Activated CD8-positive, alpha-beta T cell treated with anti-CD3 and anti-CD28 coated beads, Interleukin-2, amount 10 ng/mL, durations not matched to agents 7 days and 5 days (primary cell): ENCODE measurements at regions not wholly inside any gene's neighbourhood (a gene's known extent, or its start where the extent isn't known, plus 50 kb on each side); places are given as distances from the start of the nearest gene placed in this dataset.
"Not testable (repeated sequence)": the region's sequence is repeated elsewhere in the genome, so short reads cannot be mapped to it uniquely, and the experiment has no call there.

Source experiments
- ATAC-seq: fragments of 150-1000 bp; cut with Tn5 transposase; one replicate; pipeline ENCODE4 v1.10.0; 2021; ENCODE audit warnings: moderate library complexity
- CTCF ChIA-PET: fragments of 350-600 bp; sonication (Branson Sonifier 250); formaldehyde crosslinking; loops from one replicate; lab custom pipeline; 2021; ENCODE audit warnings: antibody characterized with exemption; lab: Charles Lee
- POLR2A ChIA-PET: fragments of 350-600 bp; sonication (Branson Sonifier 250); formaldehyde crosslinking; loops from one replicate; lab custom pipeline; 2021; ENCODE audit warnings: antibody characterized with exemption; lab: Charles Lee
- DNase-seq: peaks from one replicate; pipeline ENCODE4 v3.0.0-alpha.2; 2020
- H3K27ac Mint-ChIP-seq: one replicate; pipeline ENCODE4 v1.8.0; 2021; ENCODE audit warnings: mild to moderate bottlenecking, mixed read lengths
- H3K27me3 Mint-ChIP-seq: one replicate; pipeline ENCODE4 v1.8.0; 2021; ENCODE audit warnings: low read depth, mixed read lengths
- H3K36me3 Mint-ChIP-seq: one replicate; pipeline ENCODE4 v1.8.0; 2021; ENCODE audit warnings: low read depth, mixed read lengths
- H3K4me1 Mint-ChIP-seq: one replicate; pipeline ENCODE4 v1.8.0; 2021; ENCODE audit warnings: low read depth, mixed read lengths
- H3K4me3 Mint-ChIP-seq: one replicate; pipeline ENCODE4 v1.8.0; 2021; ENCODE audit warnings: mild to moderate bottlenecking, mixed read lengths
- H3K9me3 Mint-ChIP-seq: one replicate; pipeline ENCODE4 v1.8.0; 2022; ENCODE audit warnings: mixed read lengths; ENCODE audit not compliant: insufficient read depth

GRCh38 chr3:127073941-127074820 is 91.3 kb downstream of the PLXNA1 start:
- ATAC-seq (no peak), DNase-seq (no peak)
- H3K27me3 Mint-ChIP-seq, result no peaks in the 10 kb centered on the region
- no peak overlapping the region for H3K4me3 Mint-ChIP-seq
- no peak overlapping the region for H3K27ac Mint-ChIP-seq
- POLR2A ChIA-PET, result no interaction called here
- CTCF ChIA-PET, result no interaction called here
- H3K9me3 Mint-ChIP-seq, result no peaks in the 10 kb centered on the region
- no peaks in the 10 kb centered on the region for H3K36me3 Mint-ChIP-seq
- peaks cover 10% of the 10 kb centered on the region for H3K4me1 Mint-ChIP-seq

DNA sequence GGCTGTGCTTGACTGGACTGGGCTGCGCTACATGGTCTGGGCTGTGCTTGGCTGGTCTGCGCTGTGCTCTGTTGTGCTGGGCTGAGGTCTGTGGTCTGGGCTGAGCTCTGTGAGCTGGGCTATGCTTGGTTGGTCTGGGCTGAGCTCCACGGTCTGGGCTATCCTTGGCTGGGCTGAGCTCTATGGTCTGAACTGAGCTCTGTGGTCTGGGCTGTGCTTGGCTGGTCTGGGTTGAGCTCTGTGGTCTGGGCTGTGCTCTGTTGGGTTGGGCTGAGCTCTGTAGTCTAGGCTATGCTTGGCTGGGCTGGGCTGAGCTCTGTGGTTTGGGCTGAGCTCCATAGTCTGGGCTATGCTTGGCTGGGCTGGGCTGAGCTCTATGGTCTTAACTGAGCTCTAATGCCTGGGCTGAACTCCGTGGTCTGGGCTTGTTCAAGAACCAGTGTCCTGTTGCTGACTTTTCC is 92.0 kb downstream of the PLXNA1 start:
- H3K27ac Mint-ChIP-seq, result no peak overlapping the region
- peak; percentile 68 for ATAC-seq
- no peaks in the 10 kb centered on the region for H3K36me3 Mint-ChIP-seq

DNA sequence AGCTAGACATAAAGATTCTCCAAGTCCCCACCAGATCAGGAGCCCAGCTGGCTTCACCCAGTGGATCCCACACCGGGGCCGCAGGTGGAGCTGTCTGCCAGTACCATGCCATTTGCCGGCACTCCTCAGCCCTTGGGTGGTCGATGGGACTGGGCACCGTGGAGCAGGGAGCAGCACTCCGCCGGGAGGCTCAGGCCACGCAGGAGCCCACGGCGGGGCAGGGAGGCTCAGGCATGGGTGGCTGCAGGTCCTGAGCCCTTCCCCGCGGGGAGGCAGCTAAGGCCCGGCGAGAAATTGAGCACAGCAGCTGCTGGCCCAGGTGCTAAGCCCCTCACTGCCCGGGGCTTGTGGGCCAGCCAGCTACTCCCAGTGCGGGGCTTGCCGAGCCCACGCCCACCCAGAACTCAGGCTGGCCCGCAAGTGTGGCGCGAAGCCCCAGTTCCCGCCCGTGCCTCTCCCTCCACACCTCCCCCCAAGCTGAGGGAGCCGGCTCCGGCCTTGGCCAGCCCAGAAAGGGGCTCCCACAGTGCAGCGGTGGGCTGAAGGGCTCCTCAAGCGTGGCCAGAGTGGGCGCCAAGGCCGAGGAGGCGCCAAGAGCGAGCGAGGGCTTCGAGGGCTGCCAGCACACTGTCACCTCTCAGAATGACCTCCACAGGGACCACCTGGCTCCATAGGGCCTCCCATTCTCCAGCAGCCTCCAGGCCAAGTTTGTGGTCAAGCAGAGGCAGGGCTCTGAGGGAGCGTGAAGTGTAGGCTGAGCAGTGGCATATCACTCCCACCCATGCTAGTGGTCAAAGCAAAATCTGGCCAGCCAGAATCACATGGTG is 93.5 kb downstream of the PLXNA1 start:
- ATAC-seq, POLR2A ChIA-PET, CTCF ChIA-PET: not testable (repeated sequence)

More for the DNA sequence above, 92.0 kb downstream of the PLXNA1 start:
- ChIA-PET POLR2A (no interaction called here), CTCF (no interaction called here)
- Mint-ChIP-seq H3K4me3 (no peak overlapping the region), H3K4me1 (peaks cover 10% of the 10 kb centered on the region), H3K27me3 (no peaks in the 10 kb centered on the region), H3K9me3 (no peaks in the 10 kb centered on the region)
- peak; percentile 21 for DNase-seq

DNA sequence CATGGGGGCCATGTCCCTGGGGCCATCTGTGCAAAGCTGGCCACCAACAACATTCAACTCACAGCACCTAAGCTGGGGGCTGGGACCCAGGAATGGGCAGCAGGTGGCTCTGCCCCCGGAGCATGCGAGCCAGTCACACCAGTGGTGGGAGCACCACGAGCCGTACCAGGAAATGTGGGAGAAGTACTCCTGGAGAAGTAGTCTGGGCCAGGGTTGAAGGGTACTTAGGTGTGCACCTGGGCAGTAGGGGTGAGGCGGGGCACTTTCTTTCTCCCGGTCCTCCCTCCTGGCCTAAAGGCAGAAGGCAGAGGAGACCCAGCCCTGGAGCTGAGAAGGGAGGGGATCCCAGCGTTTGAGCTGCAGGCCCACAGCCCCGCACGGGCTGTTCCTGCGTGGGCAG is 94.2 kb downstream of the PLXNA1 start:
- ATAC-seq (no peak), DNase-seq (no peak)
- H3K27ac Mint-ChIP-seq, result no peak overlapping the region
- ChIA-PET POLR2A (no interaction called here), CTCF (no interaction called here)
- H3K4me3 Mint-ChIP-seq, result no peak overlapping the region
- H3K9me3 Mint-ChIP-seq, result no peaks in the 10 kb centered on the region
- peaks cover 10% of the 10 kb centered on the region for H3K4me1 Mint-ChIP-seq
- H3K27me3 Mint-ChIP-seq, result no peaks in the 10 kb centered on the region
- H3K36me3 Mint-ChIP-seq, result no peaks in the 10 kb centered on the region

More for the DNA sequence above, 93.5 kb downstream of the PLXNA1 start:
- H3K4me1 Mint-ChIP-seq, result peaks cover 10% of the 10 kb centered on the region
- H3K27ac Mint-ChIP-seq, H3K27me3 Mint-ChIP-seq, DNase-seq, H3K36me3 Mint-ChIP-seq, H3K4me3 Mint-ChIP-seq, H3K9me3 Mint-ChIP-seq: not testable (repeated sequence)

GRCh38 chr3:127077505-127078064 is 94.7 kb downstream of the PLXNA1 start:
- DNase-seq (no peak), ATAC-seq (no peak)
- Mint-ChIP-seq H3K4me1 (peaks cover 10% of the 10 kb centered on the region), H3K36me3 (no peaks in the 10 kb centered on the region), H3K9me3 (no peaks in the 10 kb centered on the region), H3K4me3 (no peak overlapping the region), H3K27ac (no peak overlapping the region), H3K27me3 (no peaks in the 10 kb centered on the region)
- ChIA-PET CTCF (no interaction called here), POLR2A (no interaction called here)

- H3K9me3 Mint-ChIP-seq, result no peaks in the 10 kb centered on the region
- H3K27me3 Mint-ChIP-seq, result no peaks in the 10 kb centered on the region
- no peak overlapping the region for H3K27ac Mint-ChIP-seq
- H3K4me3 Mint-ChIP-seq, result no peak overlapping the region
- H3K36me3 Mint-ChIP-seq, result no peaks in the 10 kb centered on the region
- H3K4me1 Mint-ChIP-seq, result peaks cover 10% of the 10 kb centered on the region
- CTCF ChIA-PET, result no interaction called here
- POLR2A ChIA-PET, result no interaction called here
- no peak for ATAC-seq
- DNase-seq, result no peak
Measured at GRCh38 chr3:127078626-127079025, 95.7 kb downstream of the PLXNA1 start.

- Mint-ChIP-seq H3K4me1 (peaks cover 10% of the 10 kb centered on the region), H3K27me3 (no peaks in the 10 kb centered on the region), H3K36me3 (no peaks in the 10 kb centered on the region), H3K4me3 (no peak overlapping the region), H3K9me3 (no peaks in the 10 kb centered on the region), H3K27ac (no peak overlapping the region)
- CTCF ChIA-PET, result no interaction called here
- ATAC-seq (no peak), DNase-seq (no peak)
- POLR2A ChIA-PET, result no interaction called here
Measured at GRCh38 chr3:127079211-127079610, 96.3 kb downstream of the PLXNA1 start.

DNA sequence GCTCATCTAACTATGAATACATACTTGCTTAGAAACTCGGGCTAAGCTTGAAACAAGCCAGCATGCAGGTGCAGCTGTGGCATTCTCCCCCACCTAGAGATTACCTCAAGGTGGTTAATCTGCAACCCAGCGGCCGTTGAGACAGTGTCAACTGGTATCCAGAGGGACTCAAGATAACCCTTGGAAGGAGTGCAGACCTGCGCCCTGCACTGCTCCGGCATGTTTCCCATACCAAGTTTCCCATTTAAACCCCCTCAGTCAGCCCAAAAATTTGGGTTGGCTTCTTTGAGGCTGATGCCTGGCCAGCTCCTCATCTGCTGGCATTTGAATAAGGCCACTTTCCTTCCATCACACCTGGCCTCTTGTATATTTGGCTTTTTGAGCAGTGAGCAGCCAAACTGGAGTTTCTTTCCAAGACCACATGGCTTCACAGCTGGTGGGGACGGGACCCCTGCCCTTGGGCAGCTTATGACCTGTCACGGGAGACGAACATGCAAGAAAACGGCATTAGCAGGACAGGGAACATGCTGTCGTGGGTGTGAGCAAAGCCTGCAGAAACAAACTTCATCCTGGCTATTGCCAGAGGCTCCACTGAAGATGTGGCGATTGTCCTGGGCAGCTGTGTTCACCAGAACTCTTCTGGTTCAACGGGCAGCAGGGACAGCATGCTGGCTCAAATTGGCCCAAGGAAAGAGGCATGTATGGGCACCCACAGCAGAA is 98.2 kb downstream of the PLXNA1 start:
- ChIA-PET CTCF (no interaction called here), POLR2A (no interaction called here)
- ATAC-seq, result no peak
- no peaks in the 10 kb centered on the region for H3K4me1 Mint-ChIP-seq
- DNase-seq, result no peak
- H3K27ac Mint-ChIP-seq, result no peak overlapping the region
- no peak overlapping the region for H3K4me3 Mint-ChIP-seq
- no peaks in the 10 kb centered on the region for H3K9me3 Mint-ChIP-seq
- no peaks in the 10 kb centered on the region for H3K36me3 Mint-ChIP-seq
- H3K27me3 Mint-ChIP-seq, result no peaks in the 10 kb centered on the region

DNA sequence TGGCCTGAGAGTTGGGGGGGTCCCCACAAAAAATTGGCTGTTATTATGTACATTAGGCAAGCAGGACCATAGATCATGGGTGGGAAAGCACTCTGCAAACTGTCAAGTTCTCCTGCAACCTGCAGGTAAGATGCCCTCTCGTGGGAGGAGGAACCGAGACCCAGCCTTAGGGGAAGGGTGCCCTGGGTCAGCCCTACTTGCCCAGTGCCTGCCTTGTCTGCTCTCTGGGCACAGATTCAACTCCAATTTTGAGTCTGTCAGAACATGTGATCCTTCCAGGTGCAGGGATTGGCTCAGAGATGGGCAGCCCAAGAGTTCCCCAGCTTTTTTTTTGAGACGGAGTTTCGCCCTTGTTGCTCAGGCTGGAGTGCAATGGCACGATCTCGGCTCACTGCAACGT is 99.2 kb downstream of the PLXNA1 start:
- no peak overlapping the region for H3K27ac Mint-ChIP-seq

DNA sequence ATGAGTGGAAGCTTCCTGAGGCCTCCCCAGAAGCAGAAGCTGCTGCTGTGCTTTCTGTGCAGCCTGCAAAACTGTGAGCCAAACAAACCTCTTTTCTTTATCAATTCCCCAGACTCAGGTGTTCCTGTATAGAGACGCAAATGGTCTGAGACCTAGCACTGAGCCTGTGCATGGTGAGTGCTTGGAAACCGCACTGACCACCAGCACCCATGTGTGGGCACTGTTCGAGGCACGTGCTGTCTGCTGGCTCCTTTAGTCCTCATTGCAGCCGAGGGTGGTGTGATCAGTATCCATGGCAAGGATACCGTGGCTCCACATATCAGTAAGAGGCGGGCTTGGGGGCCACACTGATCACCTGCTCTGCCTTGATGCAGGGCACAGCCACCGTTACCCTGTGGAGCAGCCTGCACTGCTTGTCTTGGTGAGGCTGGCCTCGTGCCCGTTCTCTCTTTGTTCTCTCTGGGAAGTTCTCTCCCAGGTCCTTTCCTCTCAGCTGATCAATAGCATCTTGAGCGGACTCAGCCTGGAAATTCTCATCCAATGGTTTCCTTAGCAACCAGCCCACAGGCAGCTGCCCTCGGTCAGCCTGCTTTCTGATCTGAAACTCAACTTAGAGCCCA is 101.0 kb downstream of the PLXNA1 start:
- no peaks in the 10 kb centered on the region for H3K4me1 Mint-ChIP-seq
- ATAC-seq (no peak), DNase-seq (no peak)
- ChIA-PET POLR2A (no interaction called here), CTCF (no interaction called here)
- H3K27ac Mint-ChIP-seq, result no peak overlapping the region
- H3K4me3 Mint-ChIP-seq, result no peak overlapping the region
- no peaks in the 10 kb centered on the region for H3K36me3 Mint-ChIP-seq
- no peaks in the 10 kb centered on the region for H3K27me3 Mint-ChIP-seq
- H3K9me3 Mint-ChIP-seq, result no peaks in the 10 kb centered on the region

More for the DNA sequence above, 99.2 kb downstream of the PLXNA1 start:
- no peaks in the 10 kb centered on the region for H3K27me3 Mint-ChIP-seq
- ChIA-PET CTCF (no interaction called here), POLR2A (no interaction called here)
- no peak overlapping the region for H3K4me3 Mint-ChIP-seq
- DNase-seq (no peak), ATAC-seq (no peak)
- H3K36me3 Mint-ChIP-seq, result no peaks in the 10 kb centered on the region
- no peaks in the 10 kb centered on the region for H3K4me1 Mint-ChIP-seq
- no peaks in the 10 kb centered on the region for H3K9me3 Mint-ChIP-seq

DNA sequence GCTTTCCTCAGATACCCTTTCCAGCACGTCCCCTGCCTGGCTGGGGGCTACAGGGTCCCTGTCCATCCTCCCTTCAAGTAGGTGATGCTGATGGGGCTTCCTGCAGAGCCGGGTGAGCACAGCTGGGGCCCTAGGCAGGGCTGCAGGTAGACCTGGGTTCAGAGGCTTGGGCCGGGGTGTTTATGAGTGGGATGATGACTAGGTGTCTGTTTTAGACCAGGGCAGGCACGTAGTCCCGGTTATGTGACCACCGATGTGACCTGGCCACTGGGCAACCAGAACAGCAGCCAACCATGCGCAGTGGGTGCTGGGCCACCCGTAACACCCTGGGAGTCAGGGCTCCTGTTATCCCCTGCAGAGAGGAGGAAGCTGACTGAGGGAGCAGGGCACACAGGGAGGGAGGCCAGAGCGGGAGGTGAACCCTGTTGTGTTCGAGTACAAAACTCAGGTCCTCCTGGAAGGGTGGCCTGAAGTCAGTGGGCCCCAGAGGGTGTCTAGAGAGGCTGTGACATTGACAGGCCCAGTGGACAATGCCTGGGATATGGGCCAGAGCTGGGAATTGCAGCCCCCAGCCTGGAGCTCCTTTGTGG is 101.6 kb downstream of the PLXNA1 start:
- no peaks in the 10 kb centered on the region for H3K4me1 Mint-ChIP-seq
- CTCF ChIA-PET, result no interaction called here

More for the DNA sequence above, 101.6 kb downstream of the PLXNA1 start:
- ATAC-seq (no peak), DNase-seq (no peak)
- H3K27ac Mint-ChIP-seq, result no peak overlapping the region
- POLR2A ChIA-PET, result no interaction called here
- H3K4me3 Mint-ChIP-seq, result no peak overlapping the region
- H3K27me3 Mint-ChIP-seq, result no peaks in the 10 kb centered on the region
- no peaks in the 10 kb centered on the region for H3K36me3 Mint-ChIP-seq
- no peaks in the 10 kb centered on the region for H3K9me3 Mint-ChIP-seq
